HL-60 (cell line): ENCODE measurements at regions not wholly inside any gene's neighbourhood (a gene's known extent, or its start where the extent isn't known, plus 50 kb on each side); places are given as distances from the start of the nearest gene placed in this dataset.

Source experiments
- CTCF ChIP-seq: IDR thresholded peaks from one replicate; pipeline ENCODE4 v1.5.1; 2011; ENCODE audit warnings: low read length, control low read depth, inconsistent platforms; ENCODE audit not compliant: insufficient read depth
- GABPA ChIP-seq: IDR thresholded peaks from 2 replicates; pipeline ENCODE4 v1.6.1; 2012; ENCODE audit warnings: low read depth
- POLR2AphosphoS5 ChIP-seq: IDR thresholded peaks from 2 replicates; pipeline ENCODE4 v1.6.1; 2012; ENCODE audit warnings: low read depth

DNA sequence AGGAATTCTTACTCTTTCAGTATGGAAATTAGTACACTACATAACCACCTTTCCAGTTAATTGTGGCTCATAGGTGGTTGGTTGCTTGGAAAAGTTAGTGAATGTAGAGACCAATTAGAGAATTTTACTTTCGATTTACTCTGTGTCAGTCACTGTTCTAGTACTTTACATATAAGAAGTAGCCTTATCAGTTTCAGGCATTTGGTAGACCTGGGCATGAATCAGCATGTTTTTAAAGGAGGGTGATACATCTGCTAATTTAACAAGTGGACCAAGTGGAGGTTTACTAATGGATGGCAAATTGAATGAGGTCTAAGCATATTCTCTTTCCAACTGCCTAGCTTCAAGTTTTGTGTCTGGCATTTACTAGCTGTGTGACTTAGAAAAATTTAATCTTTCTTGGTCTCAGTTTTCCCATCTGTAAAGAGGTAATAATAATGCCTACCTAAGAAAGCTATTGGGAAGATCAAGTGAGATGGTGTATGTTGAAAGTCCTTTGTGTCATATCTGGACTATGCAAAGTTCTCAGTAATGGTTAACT, 1158.6 kb downstream of the PLA2G4A start:
- TF ChIP-seq CTCF (no peak), POLR2AphosphoS5 (no peak), GABPA (no peak)
